Common myeloid progenitor, CD34-positive (primary cell): ENCODE measurements at regions not wholly inside any gene's neighbourhood (a gene's known extent, or its start where the extent isn't known, plus 50 kb on each side); places are given as distances from the start of the nearest gene placed in this dataset.
"Not testable (repeated sequence)": the region's sequence is repeated elsewhere in the genome, so short reads cannot be mapped to it uniquely, and the experiment has no call there.

Source experiments
- CTCF ChIA-PET: fragments of 350-600 bp; sonication (Branson Sonifier 250); formaldehyde crosslinking; loops from one replicate; lab custom pipeline; 2021; ENCODE audit warnings: antibody characterized with exemption; lab: Charles Lee
- POLR2A ChIA-PET: fragments of 350-600 bp; sonication (Branson Sonifier 250); formaldehyde crosslinking; loops from one replicate; lab custom pipeline; 2021; ENCODE audit warnings: antibody characterized with exemption; lab: Charles Lee
- DNase-seq, 3 donors: peaks; one replicate each; pipeline versions ENCODE4 v3.0.0 to v3.0.0-alpha.2; 2013
- H3K27ac ChIP-seq, 2 experiments: 1 replicate in 1 of 2; 2 replicates in 1 of 2; pipeline ENCODE4 v1.7.0; 2013; ENCODE audit warnings: inconsistent platforms in 2 of 2, low read length in 2 of 2, mild to moderate bottlenecking in 2 of 2, low read depth in 1 of 2, moderate library complexity in 1 of 2; ENCODE audit not compliant: severe bottlenecking in 2 of 2, insufficient read depth in 1 of 2, poor library complexity in 1 of 2
- H3K27me3 ChIP-seq, 5 experiments: replicated peaks in 2 of 5; 1 replicate in 3 of 5; 2 replicates in 2 of 5; pipeline versions ENCODE4 v1.6.1 to v1.7.0; 2013; ENCODE audit warnings: low read length in 4 of 5, mild to moderate bottlenecking in 2 of 5, moderate library complexity in 2 of 5, inconsistent platforms in 1 of 5; ENCODE audit not compliant: insufficient read depth in 5 of 5, control insufficient read depth in 4 of 5
- H3K36me3 ChIP-seq, 4 experiments: 1 replicate in 2 of 4; 2 replicates in 2 of 4; pipeline versions ENCODE4 v1.6.1 to v1.7.0; 2013; ENCODE audit warnings: low read length in 3 of 4, control low read depth in 1 of 4, mild to moderate bottlenecking in 1 of 4; ENCODE audit not compliant: control insufficient read depth in 4 of 4, insufficient read depth in 4 of 4
- H3K4me1 ChIP-seq, 4 experiments: 1 replicate in 3 of 4; 2 replicates in 1 of 4; pipeline versions ENCODE4 v1.6.1 to v1.7.1; 2013; ENCODE audit warnings: low read length in 3 of 4, mild to moderate bottlenecking in 3 of 4, control low read depth in 1 of 4, inconsistent platforms in 1 of 4, moderate library complexity in 1 of 4; ENCODE audit not compliant: control insufficient read depth in 4 of 4, insufficient read depth in 4 of 4; ENCODE audit errors: control extremely low read depth in 1 of 4
- H3K4me3 ChIP-seq, 7 experiments: 1 replicate in 4 of 7; 2 replicates in 3 of 7; pipeline versions ENCODE4 v1.5.1 to v1.7.0; 2013; ENCODE audit warnings: mild to moderate bottlenecking in 7 of 7, low read length in 6 of 7, moderate library complexity in 6 of 7, inconsistent platforms in 2 of 7, low read depth in 2 of 7, control low read depth in 1 of 7; ENCODE audit not compliant: insufficient read depth in 4 of 7, control insufficient read depth in 1 of 7; ENCODE audit errors: extremely low read depth in 1 of 7
- H3K9me3 ChIP-seq, 5 experiments: 1 replicate in 4 of 5; 2 replicates in 1 of 5; pipeline versions ENCODE4 v1.6.1 to v1.7.1; 2013; ENCODE audit warnings: low read length in 4 of 5, mild to moderate bottlenecking in 2 of 5, inconsistent platforms in 1 of 5, low read depth in 1 of 5, moderate library complexity in 1 of 5; ENCODE audit not compliant: control insufficient read depth in 4 of 5, insufficient read depth in 2 of 5; ENCODE audit errors: control extremely low read depth in 1 of 5
- WGBS: methylation state at CpG from one replicate; pipeline ENCODE4 v1.1.5; 2013; ENCODE audit not compliant: insufficient coverage; 5-methylcytosine and 5-hydroxymethylcytosine counted together

- ChIA-PET POLR2A (no interaction called here), CTCF (no interaction called here)
- Histone ChIP-seq H3K27ac (no peak overlapping the region), H3K4me1 (no peaks in the 10 kb centered on the region), H3K9me3 (no peaks in the 10 kb centered on the region), H3K4me3 (no peak overlapping the region), H3K27me3 (peaks cover 0 to 4% (median 0%) of the 10 kb centered on the region in 5 experiments), H3K36me3 (no peaks in the 10 kb centered on the region)
- WGBS: 69% methylated on average over 7 of the region's 10 CpGs
- DNase-seq: no peak
Measured at GRCh38 chr1:58190267-58190988, 356.1 kb downstream of the OMA1 start.

- Histone ChIP-seq H3K27ac (no peak overlapping the region), H3K36me3 (no peaks in the 10 kb centered on the region), H3K4me3 (no peak overlapping the region), H3K4me1 (no peaks in the 10 kb centered on the region), H3K27me3 (peaks cover 0 to 4% (median 0%) of the 10 kb centered on the region in 5 experiments), H3K9me3 (no peaks in the 10 kb centered on the region)
- no peak for DNase-seq
- ChIA-PET CTCF (no interaction called here), POLR2A (no interaction called here)
- WGBS: 96% methylated on average over 3 of the region's 3 CpGs
Measured at GRCh38 chr1:58189453-58189852, 357.1 kb downstream of the OMA1 start.

- ChIA-PET POLR2A (no interaction called here), CTCF (no interaction called here)
- H3K4me3 ChIP-seq: no peak overlapping the region
- 75% methylated on average over 2 of the region's 2 CpGs for WGBS
- no peak for DNase-seq
- H3K27me3 ChIP-seq: no peaks in the 10 kb centered on the region
- H3K9me3 ChIP-seq: peaks cover 0 to 15% (median 0%) of the 10 kb centered on the region in 5 experiments
- H3K36me3 ChIP-seq: no peaks in the 10 kb centered on the region
- H3K27ac ChIP-seq: no peak overlapping the region
- no peaks in the 10 kb centered on the region for H3K4me1 ChIP-seq
Measured at GRCh38 chr1:58183286-58183685, 363.2 kb downstream of the OMA1 start.

- Histone ChIP-seq H3K27ac (no peak overlapping the region), H3K4me3 (no peak overlapping the region), H3K27me3 (no peaks in the 10 kb centered on the region), H3K9me3 (peaks cover 0 to 15% (median 0%) of the 10 kb centered on the region in 5 experiments), H3K4me1 (no peaks in the 10 kb centered on the region), H3K36me3 (no peaks in the 10 kb centered on the region)
- ChIA-PET CTCF (no interaction called here), POLR2A (no interaction called here)
- 100% methylated on average over 1 of the region's 2 CpGs for WGBS
- no peak for DNase-seq
Measured at GRCh38 chr1:58180537-58180936, 366.0 kb downstream of the OMA1 start.

GRCh38 chr1:58169160-58169559 is 377.4 kb downstream of the OMA1 start:
- H3K9me3 ChIP-seq, POLR2A ChIA-PET, H3K27me3 ChIP-seq, H3K4me1 ChIP-seq, DNase-seq, CTCF ChIA-PET, H3K27ac ChIP-seq, H3K4me3 ChIP-seq, H3K36me3 ChIP-seq: not testable (repeated sequence)
- WGBS: 90% methylated on average over 2 of the region's 3 CpGs

GRCh38 chr1:58167131-58167530 is 379.4 kb downstream of the OMA1 start:
- H3K4me3 ChIP-seq, H3K9me3 ChIP-seq, DNase-seq, H3K27ac ChIP-seq, H3K27me3 ChIP-seq, H3K4me1 ChIP-seq, H3K36me3 ChIP-seq, POLR2A ChIA-PET: not testable (repeated sequence)
- CTCF ChIA-PET: interaction anchor here (1.1 kb wide), 1 partner anchor 9 kb away, joined by 4 read pairs; no protein-coding TSS in a partner anchor
- no CpG with 5 or more reads among the region's 1 CpG for WGBS

- WGBS: 83% methylated on average over 1 of the region's 3 CpGs
- Histone ChIP-seq H3K9me3 (peaks cover 0 to 7% (median 0%) of the 10 kb centered on the region in 5 experiments), H3K27ac (no peak overlapping the region), H3K27me3 (no peaks in the 10 kb centered on the region), H3K4me3 (no peak overlapping the region), H3K4me1 (no peaks in the 10 kb centered on the region), H3K36me3 (no peaks in the 10 kb centered on the region)
- ChIA-PET CTCF (interaction anchor here (1.1 to 1.4 kb wide), 2 partner anchors 8 to 11 kb away, joined by 4 read pairs; no protein-coding TSS in a partner anchor), POLR2A (no interaction called here)
- no peak for DNase-seq
Measured at GRCh38 chr1:58166417-58166816, 380.1 kb downstream of the OMA1 start.
